ENCODE measurements at regions not wholly inside any gene's neighbourhood (a gene's known extent, or its start where the extent isn't known, plus 50 kb on each side); places are given as distances from the start of the nearest gene placed in this dataset.

DNA sequence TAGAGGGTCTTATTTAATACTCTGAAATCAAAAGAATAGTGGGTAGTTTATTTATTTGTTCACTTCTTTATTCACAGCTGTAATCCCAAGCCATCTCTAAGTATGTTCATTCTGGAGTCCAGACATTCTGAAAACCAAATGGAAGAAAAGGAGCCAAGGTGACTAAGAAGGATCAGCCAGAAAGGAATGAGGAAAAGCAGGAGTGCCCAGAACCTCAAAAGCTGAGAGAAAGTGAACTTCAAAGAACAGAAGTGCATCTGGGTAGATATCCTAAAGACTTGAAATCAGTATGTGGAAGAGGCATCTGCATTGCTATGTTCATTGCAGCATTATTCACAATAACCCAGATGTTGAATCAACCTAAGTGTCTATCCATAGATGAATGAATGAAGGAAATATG lies 94.8 kb downstream of the VIP start:
- no peak overlapping the region for H3K4me3 Mint-ChIP-seq

DNA sequence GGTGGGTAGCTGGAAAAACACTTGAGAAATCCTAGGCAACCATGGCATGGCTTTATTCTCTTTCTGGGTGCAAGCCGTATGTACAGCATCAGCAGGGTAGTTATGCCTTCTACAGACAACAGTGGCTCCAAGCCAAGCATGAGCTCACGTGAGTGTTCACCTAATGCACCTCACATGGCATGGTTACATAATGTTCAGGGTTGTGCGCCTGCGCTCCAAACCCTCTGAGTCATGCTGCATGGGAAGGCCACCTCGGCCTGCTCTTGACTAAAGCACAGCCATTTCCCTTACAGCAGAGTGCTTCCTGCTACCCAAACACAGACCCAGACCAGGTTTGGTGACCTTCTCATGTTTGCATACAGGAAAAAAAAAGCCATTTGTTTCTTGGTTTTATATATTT lies 96.2 kb downstream of the VIP start:
- Mint-ChIP-seq H3K4me1 (no peaks in the 10 kb centered on the region), H3K4me3 (no peak overlapping the region), H3K27ac (no peak overlapping the region), H3K27me3 (ENCODE audit: low read depth in 2 of 2) (peaks cover 1 to 10% of the 10 kb centered on the region in 2 donors), H3K36me3 (no peaks in the 10 kb centered on the region), H3K9me3 (no peaks in the 10 kb centered on the region)
- intact Hi-C loops (cut with micrococcal nuclease): no loop called here
- H3K4me3 ChIP-seq (ENCODE audit: low read length): no peak overlapping the region
- no peak for DNase-seq
- H3K27ac ChIP-seq (ENCODE audit: low read length): no peak overlapping the region
- no peaks in the 10 kb centered on the region for H3K27me3 ChIP-seq (ENCODE audit: control insufficient read depth, insufficient read depth, low read length)
- TF ChIP-seq, protein P1, sequence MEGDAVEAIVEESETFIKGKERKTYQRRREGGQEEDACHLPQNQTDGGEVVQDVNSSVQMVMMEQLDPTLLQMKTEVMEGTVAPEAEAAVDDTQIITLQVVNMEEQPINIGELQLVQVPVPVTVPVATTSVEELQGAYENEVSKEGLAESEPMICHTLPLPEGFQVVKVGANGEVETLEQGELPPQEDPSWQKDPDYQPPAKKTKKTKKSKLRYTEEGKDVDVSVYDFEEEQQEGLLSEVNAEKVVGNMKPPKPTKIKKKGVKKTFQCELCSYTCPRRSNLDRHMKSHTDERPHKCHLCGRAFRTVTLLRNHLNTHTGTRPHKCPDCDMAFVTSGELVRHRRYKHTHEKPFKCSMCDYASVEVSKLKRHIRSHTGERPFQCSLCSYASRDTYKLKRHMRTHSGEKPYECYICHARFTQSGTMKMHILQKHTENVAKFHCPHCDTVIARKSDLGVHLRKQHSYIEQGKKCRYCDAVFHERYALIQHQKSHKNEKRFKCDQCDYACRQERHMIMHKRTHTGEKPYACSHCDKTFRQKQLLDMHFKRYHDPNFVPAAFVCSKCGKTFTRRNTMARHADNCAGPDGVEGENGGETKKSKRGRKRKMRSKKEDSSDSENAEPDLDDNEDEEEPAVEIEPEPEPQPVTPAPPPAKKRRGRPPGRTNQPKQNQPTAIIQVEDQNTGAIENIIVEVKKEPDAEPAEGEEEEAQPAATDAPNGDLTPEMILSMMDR (IDR thresholded peaks at IDR 0.05): no peak
- ATAC-seq: no peak
- peaks cover 3% of the 10 kb centered on the region for H3K9me3 ChIP-seq (ENCODE audit: control insufficient read depth, insufficient read depth, low read length)
- no peaks in the 10 kb centered on the region for H3K36me3 ChIP-seq (ENCODE audit: control insufficient read depth, insufficient read depth, low read length)
- WGBS (ENCODE audit: insufficient coverage): 91% methylated on average over 5 of the region's 5 CpGs
- no peaks in the 10 kb centered on the region for H3K4me1 ChIP-seq (ENCODE audit: control insufficient read depth, insufficient read depth, low read length)

More for the DNA sequence above, 94.8 kb downstream of the VIP start:
- Histone ChIP-seq H3K9me3 (ENCODE audit: control insufficient read depth, insufficient read depth, low read length) (peaks cover 3% of the 10 kb centered on the region), H3K27me3 (ENCODE audit: control insufficient read depth, insufficient read depth, low read length) (no peaks in the 10 kb centered on the region), H3K4me1 (ENCODE audit: control insufficient read depth, insufficient read depth, low read length) (no peaks in the 10 kb centered on the region), H3K27ac (ENCODE audit: low read length) (no peak overlapping the region), H3K4me3 (ENCODE audit: low read length) (no peak overlapping the region), H3K36me3 (ENCODE audit: control insufficient read depth, insufficient read depth, low read length) (no peaks in the 10 kb centered on the region)
- no peaks in the 10 kb centered on the region for H3K36me3 Mint-ChIP-seq
- intact Hi-C loops (cut with micrococcal nuclease): no loop called here
- H3K27ac Mint-ChIP-seq: no peak overlapping the region
- TF ChIP-seq, protein P1 (IDR thresholded peaks at IDR 0.05): no peak
- no peaks in the 10 kb centered on the region for H3K9me3 Mint-ChIP-seq
- ATAC-seq (no peak), DNase-seq (no peak)
- no peaks in the 10 kb centered on the region for H3K4me1 Mint-ChIP-seq
- peaks cover 2 to 13% of the 10 kb centered on the region in 2 donors for H3K27me3 Mint-ChIP-seq (ENCODE audit: low read depth in 2 of 2)

DNA sequence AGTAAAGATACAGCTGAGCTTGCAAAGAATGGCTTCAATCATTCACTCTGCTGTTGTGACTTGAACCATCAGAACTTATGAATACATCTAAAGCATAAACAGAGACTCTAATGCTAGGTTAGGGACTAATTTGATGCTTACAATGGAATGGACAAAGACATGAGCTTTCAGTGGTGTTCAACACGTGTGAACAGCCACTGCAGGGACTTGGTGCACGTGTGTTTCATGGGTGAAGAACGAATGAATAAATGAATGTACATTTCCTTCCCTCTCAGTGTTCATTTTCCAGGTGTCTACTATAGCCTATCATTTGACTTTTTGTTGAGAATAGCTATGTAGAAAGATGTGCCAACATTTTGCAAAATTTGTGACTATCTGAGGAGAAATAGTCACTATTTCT lies 98.3 kb downstream of the VIP start:
- no peak overlapping the region for H3K27ac ChIP-seq (ENCODE audit: low read length)
- TF ChIP-seq, protein P1 (IDR thresholded peaks at IDR 0.05): no peak
- H3K9me3 ChIP-seq (ENCODE audit: control insufficient read depth, insufficient read depth, low read length): peaks cover 3% of the 10 kb centered on the region
- H3K27ac Mint-ChIP-seq: no peak overlapping the region
- ATAC-seq (no peak), DNase-seq (no peak)
- no peaks in the 10 kb centered on the region for H3K36me3 ChIP-seq (ENCODE audit: control insufficient read depth, insufficient read depth, low read length)
- WGBS (ENCODE audit: insufficient coverage): 84% methylated on average over 3 of the region's 3 CpGs
- intact Hi-C loops (cut with micrococcal nuclease): no loop called here
- no peaks in the 10 kb centered on the region for H3K36me3 Mint-ChIP-seq
- H3K9me3 Mint-ChIP-seq: no peaks in the 10 kb centered on the region
- no peaks in the 10 kb centered on the region for H3K4me1 Mint-ChIP-seq
- no peak overlapping the region for H3K4me3 ChIP-seq (ENCODE audit: low read length)
- no peak overlapping the region for H3K4me3 Mint-ChIP-seq
- no peaks in the 10 kb centered on the region for H3K27me3 ChIP-seq (ENCODE audit: control insufficient read depth, insufficient read depth, low read length)
- H3K27me3 Mint-ChIP-seq (ENCODE audit: low read depth in 2 of 2): peaks cover 8 to 17% of the 10 kb centered on the region in 2 donors
- H3K4me1 ChIP-seq (ENCODE audit: control insufficient read depth, insufficient read depth, low read length): no peaks in the 10 kb centered on the region

DNA sequence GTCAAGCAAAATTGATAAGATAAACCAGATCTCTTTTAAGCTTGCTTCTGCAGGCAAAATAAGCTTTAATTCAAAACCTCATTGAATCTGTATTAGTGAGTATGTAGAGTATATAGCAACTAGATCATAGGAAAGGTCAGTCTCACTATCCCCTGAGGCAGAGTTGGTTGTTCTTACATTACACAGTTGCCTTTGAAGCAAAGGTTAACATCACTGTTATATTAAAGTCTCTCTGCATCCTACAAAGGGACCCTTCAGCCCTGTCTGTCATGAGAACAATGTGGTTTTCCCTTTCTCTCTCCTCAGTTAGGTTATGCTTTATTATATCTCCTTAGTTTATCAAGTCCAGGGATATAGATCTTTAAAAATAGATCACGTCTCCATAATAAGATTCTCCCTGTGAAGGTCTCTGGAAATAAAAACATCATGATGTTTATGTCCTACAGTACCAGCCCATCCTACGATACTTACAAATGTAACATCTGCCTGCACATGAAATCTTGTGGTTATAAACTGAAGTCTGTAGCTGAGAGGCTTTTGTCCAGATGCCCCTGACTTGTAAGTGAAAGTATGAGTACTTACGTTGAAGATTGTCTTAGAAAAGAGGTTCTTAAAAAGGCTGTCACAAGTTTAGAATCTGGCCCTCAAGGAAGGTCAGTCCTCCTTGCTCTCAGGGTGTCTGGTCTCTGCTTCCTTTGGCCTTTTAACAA lies 103.6 kb downstream of the VIP start:
- intact Hi-C loops (cut with micrococcal nuclease): no loop called here
- TF ChIP-seq, protein P1 (IDR thresholded peaks at IDR 0.05): no peak
- no peak for ATAC-seq

More for the DNA sequence above, 103.6 kb downstream of the VIP start:
- H3K27ac ChIP-seq (ENCODE audit: low read length): no peak overlapping the region
- Mint-ChIP-seq H3K4me3 (no peak overlapping the region), H3K9me3 (no peaks in the 10 kb centered on the region), H3K4me1 (no peaks in the 10 kb centered on the region), H3K36me3 (no peaks in the 10 kb centered on the region), H3K27ac (no peak overlapping the region), H3K27me3 (ENCODE audit: low read depth in 2 of 2) (peaks cover 11 to 12% of the 10 kb centered on the region in 2 donors)
- 80% methylated on average over 3 of the region's 3 CpGs for WGBS (ENCODE audit: insufficient coverage)
- H3K27me3 ChIP-seq (ENCODE audit: control insufficient read depth, insufficient read depth, low read length): peaks cover 2% of the 10 kb centered on the region
- DNase-seq: no peak
- H3K9me3 ChIP-seq (ENCODE audit: control insufficient read depth, insufficient read depth, low read length): no peaks in the 10 kb centered on the region
- H3K4me3 ChIP-seq (ENCODE audit: low read length): no peak overlapping the region
- H3K4me1 ChIP-seq (ENCODE audit: control insufficient read depth, insufficient read depth, low read length): no peaks in the 10 kb centered on the region
- no peaks in the 10 kb centered on the region for H3K36me3 ChIP-seq (ENCODE audit: control insufficient read depth, insufficient read depth, low read length)

Data from natural killer cell (primary cell).